HG03342 (cell line): ENCODE measurements at regions not wholly inside any gene's neighbourhood (a gene's known extent, or its start where the extent isn't known, plus 50 kb on each side); places are given as distances from the start of the nearest gene placed in this dataset.
A peak's percentile ranks its signal among the peaks of the same experiment; 100 is the strongest.

ENCODE experiments used
- ATAC-seq: cut with Tn5 transposase; IDR thresholded peaks from one replicate; pipeline ENCODE4 v1.9.1; 2021; ENCODE audit warnings: mild to moderate bottlenecking, moderate library complexity; ENCODE audit not compliant: unreplicated experiment

- no peak for ATAC-seq
Measured at GRCh38 chr18:22840606-22841144, 92.5 kb upstream of the RBBP8 start.

GRCh38 chr18:22841840-22842239 lies 91.3 kb upstream of the RBBP8 start:
- ATAC-seq = no peak

DNA sequence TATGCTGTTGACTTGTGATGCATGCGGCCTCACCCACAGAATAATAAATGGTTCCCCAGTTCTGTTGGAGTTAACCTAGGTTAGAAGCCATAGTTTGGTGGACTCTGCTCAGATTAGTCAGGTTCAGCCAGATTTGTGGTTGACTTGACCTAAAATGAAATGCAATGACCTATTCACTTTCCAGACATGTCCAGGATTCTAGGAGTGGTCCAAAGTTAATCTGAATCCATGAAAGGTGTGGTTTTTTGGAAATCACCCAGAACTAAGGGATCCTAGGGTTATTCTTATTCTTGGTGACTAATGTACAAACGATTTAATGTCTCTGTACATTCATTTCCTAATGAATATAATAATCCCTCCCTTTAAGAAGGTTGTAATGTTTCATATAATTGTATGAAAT lies 88.9 kb upstream of the RBBP8 start:
- ATAC-seq = no peak

GRCh38 chr18:22844628-22845027 lies 88.5 kb upstream of the RBBP8 start:
- no peak for ATAC-seq

DNA sequence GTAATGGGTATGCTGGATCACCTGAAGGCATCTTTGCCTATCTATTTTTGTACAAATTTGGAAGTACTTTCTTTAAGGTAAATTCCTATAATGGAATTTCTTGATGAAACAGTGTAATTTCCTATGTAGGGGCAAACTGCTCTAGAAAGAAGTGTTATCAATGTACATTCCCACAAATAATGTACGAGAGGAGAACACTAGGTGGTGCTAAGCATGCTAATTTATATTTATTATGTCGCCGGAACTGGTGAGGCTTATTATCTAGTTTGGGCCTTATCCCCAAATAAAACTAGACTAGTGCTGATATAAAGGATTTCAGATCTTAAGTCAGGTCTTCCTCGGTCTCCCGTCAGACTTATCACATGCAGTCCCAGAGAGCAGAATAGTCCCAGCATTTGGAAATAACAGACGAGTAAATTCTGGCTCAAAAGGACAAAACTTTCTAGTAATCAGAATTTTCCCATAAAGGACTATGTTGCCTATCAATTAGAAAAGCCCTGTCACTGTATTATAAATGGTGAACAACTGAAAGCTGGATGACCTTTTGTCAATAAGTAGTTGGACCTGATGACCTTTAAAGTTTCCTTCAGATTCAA lies 86.9 kb upstream of the RBBP8 start:
- no peak for ATAC-seq

GRCh38 chr18:22846697-22847096 lies 86.4 kb upstream of the RBBP8 start:
- ATAC-seq = no peak

- no peak for ATAC-seq
Measured at GRCh38 chr18:22847392-22847791, 85.7 kb upstream of the RBBP8 start.

- ATAC-seq = no peak
Measured at GRCh38 chr18:22847867-22848451, 85.2 kb upstream of the RBBP8 start.

DNA sequence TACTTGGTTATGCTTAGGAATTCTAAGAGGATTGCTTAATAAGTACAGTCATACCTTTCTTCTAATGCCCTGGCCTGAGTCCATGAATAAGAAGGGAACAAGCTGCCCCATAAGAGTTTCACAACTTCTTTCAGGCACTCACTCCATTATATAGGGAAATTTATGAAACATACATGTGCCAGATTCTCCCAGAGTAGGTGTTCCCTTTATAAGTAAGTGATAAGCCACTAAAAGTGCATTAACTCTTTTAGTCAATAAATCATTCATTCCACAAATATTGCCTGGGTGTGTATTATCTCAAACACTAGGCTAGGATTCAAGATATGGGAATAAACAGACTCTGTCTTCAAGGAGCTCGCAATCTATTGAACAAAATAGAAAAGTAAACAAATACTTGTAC lies 84.5 kb upstream of the RBBP8 start:
- ATAC-seq = no peak

DNA sequence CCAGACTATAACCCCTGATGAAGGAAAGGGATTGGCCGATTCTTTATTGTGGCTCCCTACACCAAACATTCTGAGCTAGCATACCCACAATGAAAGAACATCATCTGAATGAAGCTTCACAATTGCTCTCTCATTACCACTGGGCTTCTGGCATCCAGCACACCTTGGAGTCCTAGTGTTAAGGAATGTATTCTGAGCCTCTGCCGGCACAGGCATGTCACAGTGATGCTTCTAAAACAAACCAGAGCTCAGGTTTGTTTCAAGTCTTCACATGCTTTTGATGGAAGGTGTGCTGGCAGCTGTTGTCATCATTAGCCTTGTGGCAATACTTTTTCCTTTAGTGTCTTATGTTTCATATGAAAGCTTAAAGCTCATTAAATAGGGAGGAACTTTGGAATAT lies 76.3 kb upstream of the RBBP8 start:
- no peak for ATAC-seq

- no peak for ATAC-seq
Measured at GRCh38 chr18:22858121-22858520, 75.0 kb upstream of the RBBP8 start.

DNA sequence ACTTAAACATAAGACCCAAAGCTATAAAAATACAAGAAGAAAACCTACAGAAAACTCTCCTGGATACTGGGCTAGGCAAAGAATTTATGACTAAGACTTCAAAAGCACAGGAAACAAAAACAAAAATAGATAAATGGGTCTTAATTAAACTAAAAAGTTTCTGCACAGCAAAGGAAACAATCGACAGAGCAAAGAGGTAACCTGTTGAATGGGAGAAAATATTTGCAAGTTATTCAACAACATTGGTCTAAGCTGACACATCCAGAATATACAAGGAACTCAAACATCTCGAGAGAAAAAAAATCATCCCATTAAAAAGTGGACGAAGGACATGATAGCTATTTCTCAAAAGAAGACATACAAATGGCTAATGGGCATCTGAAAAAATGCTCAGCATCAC lies 72.3 kb upstream of the RBBP8 start:
- ATAC-seq = no peak

GRCh38 chr18:22865354-22866116 lies 67.6 kb upstream of the RBBP8 start:
- no peak for ATAC-seq

DNA sequence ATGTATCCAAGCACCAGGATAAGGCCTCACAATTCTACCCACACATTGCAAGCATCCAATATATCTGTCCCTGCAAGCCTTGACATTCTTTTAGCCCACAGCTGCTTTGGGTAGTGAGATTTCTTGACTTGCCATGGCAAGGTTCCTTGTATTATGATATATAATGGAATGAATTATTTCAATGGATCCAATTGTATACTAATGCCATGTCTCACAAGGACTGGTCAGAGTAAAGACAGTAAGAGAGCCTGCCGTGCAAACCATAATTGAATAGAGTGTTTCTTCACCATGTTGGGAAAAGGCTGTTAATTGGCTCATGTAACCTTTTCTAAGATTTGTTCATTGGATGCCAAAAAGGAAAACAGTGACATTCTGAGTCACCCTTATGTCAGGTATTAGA lies 64.3 kb upstream of the RBBP8 start:
- ATAC-seq = no peak

GRCh38 chr18:22871809-22872525 lies 61.2 kb upstream of the RBBP8 start:
- ATAC-seq = no peak

DNA sequence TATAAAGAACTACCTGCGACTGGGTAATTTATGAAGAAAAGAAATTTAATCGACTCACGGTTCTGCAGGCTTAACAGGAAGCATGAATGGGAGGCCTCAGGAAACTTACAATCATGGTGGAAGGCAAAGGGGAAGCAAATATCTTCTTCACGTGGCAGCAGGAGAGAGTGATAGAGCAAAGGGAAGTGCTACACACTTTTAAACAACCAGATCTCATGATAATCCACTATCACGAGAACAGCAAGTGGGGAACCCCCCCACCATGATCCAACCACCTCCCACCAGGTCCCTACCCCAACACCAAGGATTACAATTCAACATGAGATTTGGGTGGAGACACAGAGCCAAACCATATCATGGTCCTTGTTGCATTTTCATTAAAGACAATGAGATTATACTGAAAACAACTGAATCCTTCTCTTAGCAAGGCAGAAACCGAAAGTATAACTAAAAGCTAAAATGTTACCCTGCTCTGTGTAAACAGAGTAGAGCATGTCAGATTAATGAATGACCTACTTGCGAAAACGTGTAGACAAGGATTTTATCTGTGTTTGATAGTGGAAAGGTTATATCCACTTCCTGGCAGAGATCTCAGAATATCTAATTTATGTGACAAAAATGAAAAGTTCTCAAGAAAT lies 60.1 kb upstream of the RBBP8 start:
- peak; percentile 77 for ATAC-seq

DNA sequence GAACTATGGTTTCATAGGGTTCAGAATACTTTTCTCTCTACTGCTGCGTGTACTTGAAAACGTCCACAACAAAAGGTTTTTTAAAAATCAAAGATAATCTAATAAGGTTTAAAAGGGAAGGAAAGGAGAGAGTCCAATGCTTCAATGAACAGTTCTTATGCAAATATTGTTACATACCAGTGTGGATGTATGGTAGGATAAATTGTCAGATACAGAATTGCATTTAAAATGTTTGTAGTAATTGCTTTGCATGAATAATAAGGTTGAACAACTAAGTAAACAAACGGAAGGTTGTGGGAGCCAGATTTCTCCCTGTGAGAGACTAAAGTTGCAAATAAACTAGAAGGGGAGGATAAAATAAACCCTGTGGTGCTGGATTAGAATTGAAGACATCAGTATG lies 53.8 kb upstream of the RBBP8 start:
- no peak for ATAC-seq

DNA sequence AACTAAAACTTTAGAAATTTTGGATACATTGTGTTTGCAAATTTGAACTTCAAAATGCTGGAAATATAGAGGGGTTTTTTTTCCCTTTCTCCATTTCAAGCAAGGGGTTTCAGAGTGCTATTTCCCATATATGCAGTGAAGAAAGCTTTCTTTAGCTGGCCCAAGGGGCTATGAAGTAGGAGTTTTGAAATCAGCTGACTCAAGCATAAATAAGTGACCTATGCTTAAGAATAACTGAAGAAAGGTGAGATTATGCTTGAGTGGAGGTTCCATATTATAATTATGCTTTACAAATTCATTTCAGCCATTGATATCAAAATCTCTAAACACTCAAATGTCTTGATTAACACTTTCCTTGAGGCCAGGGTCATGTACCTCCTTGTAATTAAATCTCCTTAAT lies 51.0 kb upstream of the RBBP8 start:
- ATAC-seq = no peak

DNA sequence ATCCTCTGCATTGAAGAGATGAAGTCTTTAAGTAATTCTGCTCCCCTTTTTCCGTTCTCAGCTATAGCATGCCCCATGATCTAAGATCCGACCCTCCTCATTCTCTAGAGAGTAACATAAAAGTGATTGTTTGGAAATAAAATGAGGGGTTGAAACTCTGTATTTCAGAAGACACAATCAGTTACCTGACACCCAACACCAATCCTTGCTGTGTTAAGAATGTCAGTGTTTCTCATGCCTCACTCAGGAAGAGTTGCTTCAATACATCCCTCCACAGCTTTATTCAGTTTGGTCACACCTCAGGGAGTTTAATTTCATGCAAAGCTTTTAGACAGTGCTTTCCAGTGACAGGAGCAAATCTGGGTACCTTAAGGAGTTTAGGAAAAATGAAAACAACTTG lies 49.9 kb upstream of the RBBP8 start:
- no peak for ATAC-seq
